Tibial nerve (tissue), 3 donors: ENCODE measurements at regions not wholly inside any gene's neighbourhood (a gene's known extent, or its start where the extent isn't known, plus 50 kb on each side); places are given as distances from the start of the nearest gene placed in this dataset.

Experiments used
- POLR2A ChIP-seq, 2 donors: fragments of 450-650 bp; IDR thresholded peaks; one replicate each; pipeline ENCODE4 v1.6.1; 2017; ENCODE audit warnings: antibody characterized with exemption in 2 of 2, mild to moderate bottlenecking in 2 of 2, moderate library complexity in 2 of 2
- TF ChIP-seq, protein P1 (sequence below), 5 experiments: fragments of 200-600 bp in 3 of 5; fragments of 450-650 bp in 2 of 5; sonication (generic) in 3 of 5; IDR thresholded peaks; one replicate each; pipeline ENCODE4 v1.5.1; 2016 to 2019; ENCODE audit warnings: antibody characterized with exemption in 5 of 5, mild to moderate bottlenecking in 3 of 5, moderate library complexity in 2 of 5

DNA sequence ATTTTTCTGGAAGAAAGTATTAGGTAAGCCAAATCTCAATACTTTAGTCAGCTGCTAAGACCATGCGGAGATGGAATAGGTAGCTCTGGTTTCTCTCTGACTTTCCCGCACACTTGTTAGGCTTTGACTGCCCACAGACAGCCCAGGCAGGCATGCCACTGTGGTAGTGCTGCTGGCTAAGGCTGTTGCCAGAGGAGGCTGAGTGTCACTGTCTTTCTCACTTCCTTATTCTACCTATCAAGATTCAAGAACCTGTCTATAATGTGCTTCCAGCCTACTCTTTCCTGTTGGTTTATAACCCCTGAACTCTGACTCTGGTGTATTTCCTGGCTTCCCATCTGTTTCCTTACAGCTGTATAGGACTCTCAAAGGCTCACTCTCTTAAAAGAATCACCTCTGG is 81.8 kb upstream of the TRPC5 start:
- TF ChIP-seq POLR2A (IDR thresholded peaks at IDR 0.05), result no peak
- TF ChIP-seq, protein P1, sequence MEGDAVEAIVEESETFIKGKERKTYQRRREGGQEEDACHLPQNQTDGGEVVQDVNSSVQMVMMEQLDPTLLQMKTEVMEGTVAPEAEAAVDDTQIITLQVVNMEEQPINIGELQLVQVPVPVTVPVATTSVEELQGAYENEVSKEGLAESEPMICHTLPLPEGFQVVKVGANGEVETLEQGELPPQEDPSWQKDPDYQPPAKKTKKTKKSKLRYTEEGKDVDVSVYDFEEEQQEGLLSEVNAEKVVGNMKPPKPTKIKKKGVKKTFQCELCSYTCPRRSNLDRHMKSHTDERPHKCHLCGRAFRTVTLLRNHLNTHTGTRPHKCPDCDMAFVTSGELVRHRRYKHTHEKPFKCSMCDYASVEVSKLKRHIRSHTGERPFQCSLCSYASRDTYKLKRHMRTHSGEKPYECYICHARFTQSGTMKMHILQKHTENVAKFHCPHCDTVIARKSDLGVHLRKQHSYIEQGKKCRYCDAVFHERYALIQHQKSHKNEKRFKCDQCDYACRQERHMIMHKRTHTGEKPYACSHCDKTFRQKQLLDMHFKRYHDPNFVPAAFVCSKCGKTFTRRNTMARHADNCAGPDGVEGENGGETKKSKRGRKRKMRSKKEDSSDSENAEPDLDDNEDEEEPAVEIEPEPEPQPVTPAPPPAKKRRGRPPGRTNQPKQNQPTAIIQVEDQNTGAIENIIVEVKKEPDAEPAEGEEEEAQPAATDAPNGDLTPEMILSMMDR (IDR thresholded peaks at IDR 0.05), result no peak
